Liver (tissue), 8 donors: ENCODE measurements at regions not wholly inside any gene's neighbourhood (a gene's known extent, or its start where the extent isn't known, plus 50 kb on each side); places are given as distances from the start of the nearest gene placed in this dataset.

ENCODE experiments used
- DNase-seq: peaks from one replicate; pipeline ENCODE4 v3.0.0-alpha.2; 2017; ENCODE audit warnings: low spot score
- H3K27ac ChIP-seq, 2 donors: one replicate each; pipeline ENCODE4 v1.7.0; 2013; ENCODE audit warnings: inconsistent platforms in 2 of 2, low read length in 2 of 2, control low read depth in 1 of 2, low read depth in 1 of 2, mild to moderate bottlenecking in 1 of 2
- H3K27me3 ChIP-seq, 4 donors: one replicate each; pipeline versions ENCODE4 v1.6.1 to v1.7.0; 2013; ENCODE audit warnings: low read length in 3 of 4, inconsistent platforms in 1 of 4, mild to moderate bottlenecking in 1 of 4, moderate library complexity in 1 of 4; ENCODE audit not compliant: control insufficient read depth in 4 of 4, insufficient read depth in 4 of 4
- H3K36me3 ChIP-seq, 4 donors: one replicate each; pipeline versions ENCODE4 v1.6.1 to v1.7.0; 2013; ENCODE audit warnings: low read length in 3 of 4, mild to moderate bottlenecking in 3 of 4, low read depth in 1 of 4, moderate library complexity in 1 of 4; ENCODE audit not compliant: control insufficient read depth in 4 of 4, insufficient read depth in 3 of 4
- H3K4me1 ChIP-seq, 4 donors: one replicate each; pipeline versions ENCODE4 v1.6.1 to v1.7.0; 2013; ENCODE audit warnings: low read length in 3 of 4, mild to moderate bottlenecking in 3 of 4, moderate library complexity in 1 of 4; ENCODE audit not compliant: control insufficient read depth in 4 of 4, insufficient read depth in 4 of 4
- H3K4me3 ChIP-seq, 3 donors: one replicate each; pipeline versions ENCODE4 v1.6.1 to v1.7.0; 2013; ENCODE audit warnings: low read length in 3 of 3, control low read depth in 1 of 3, low read depth in 1 of 3, mild to moderate bottlenecking in 1 of 3
- H3K9ac ChIP-seq, 2 donors: one replicate each; pipeline ENCODE4 v1.7.0; 2013; ENCODE audit warnings: low read length in 2 of 2, mild to moderate bottlenecking in 2 of 2, moderate library complexity in 2 of 2, control low read depth in 1 of 2, low read depth in 1 of 2
- H3K9me3 ChIP-seq, 4 donors: one replicate each; pipeline versions ENCODE4 v1.6.1 to v1.7.0; 2013; ENCODE audit warnings: low read length in 3 of 4; ENCODE audit not compliant: control insufficient read depth in 4 of 4
- EGR1 ChIP-seq, 2 donors: IDR thresholded peaks; 2 replicates each; pipeline ENCODE4 v1.6.1; 2016 to 2018; ENCODE audit warnings: antibody characterized with exemption in 2 of 2, low read depth in 2 of 2
- FOXA1 ChIP-seq: IDR thresholded peaks from 2 replicates; pipeline ENCODE4 v1.6.1; 2016; ENCODE audit warnings: antibody characterized with exemption
- FOXA2 ChIP-seq: IDR thresholded peaks from 2 replicates; pipeline ENCODE4 v1.6.1; 2016; ENCODE audit warnings: antibody characterized with exemption
- GABPA ChIP-seq, 2 donors: IDR thresholded peaks in 1 of 2; conservative IDR thresholded peaks in 1 of 2; 2 replicates each; pipeline ENCODE4 v1.6.1; 2016; ENCODE audit warnings: antibody characterized with exemption in 2 of 2, mild to moderate bottlenecking in 1 of 2, moderate library complexity in 1 of 2
- HNF4A ChIP-seq, 2 donors: conservative IDR thresholded peaks; 2 replicates each; pipeline ENCODE4 v1.6.1; 2016; ENCODE audit warnings: antibody characterized with exemption in 2 of 2, mild to moderate bottlenecking in 2 of 2
- HNF4G ChIP-seq: IDR thresholded peaks from 2 replicates; pipeline ENCODE4 v1.6.1; 2016; ENCODE audit warnings: antibody characterized with exemption
- JUND ChIP-seq, 2 donors: IDR thresholded peaks; 2 replicates each; pipeline ENCODE4 v1.6.1; 2016; ENCODE audit warnings: antibody characterized with exemption in 2 of 2
- NR2F2 ChIP-seq: IDR thresholded peaks from 2 replicates; pipeline ENCODE4 v1.6.1; 2016; ENCODE audit warnings: antibody characterized with exemption
- RAD21 ChIP-seq, 2 donors: IDR thresholded peaks; 2 replicates each; pipeline ENCODE4 v1.6.1; 2016; ENCODE audit warnings: antibody characterized with exemption in 2 of 2, mild to moderate bottlenecking in 2 of 2
- RXRA ChIP-seq, 2 donors: IDR thresholded peaks; 2 replicates each; pipeline ENCODE4 v1.6.1; 2017 to 2018; ENCODE audit warnings: antibody characterized with exemption in 2 of 2, mild to moderate bottlenecking in 1 of 2
- TAF1 ChIP-seq: conservative IDR thresholded peaks from 2 replicates; pipeline ENCODE4 v1.6.1; 2016; ENCODE audit warnings: antibody characterized with exemption, mild to moderate bottlenecking
- YY1 ChIP-seq: IDR thresholded peaks from 2 replicates; pipeline ENCODE4 v1.6.1; 2016; ENCODE audit warnings: antibody characterized with exemption, mild to moderate bottlenecking
- WGBS: extraction: QIAGEN DNeasy Blood & Tissue Kit; methylation state at CpG from one replicate; pipeline ENCODE4 v1.1.7; 2013; 5-methylcytosine and 5-hydroxymethylcytosine counted together
- TF ChIP-seq, protein P1 (sequence below): fragments of 150-350 bp; IDR thresholded peaks from 2 replicates; pipeline ENCODE4 v1.5.1; 2017; ENCODE audit warnings: improper control_type of control experiment, low read depth, low read length; ENCODE audit not compliant: missing input control
- TF ChIP-seq, protein P2 (sequence below): IDR thresholded peaks from 2 replicates; pipeline ENCODE4 v1.6.1; 2016; ENCODE audit warnings: antibody characterized with exemption
- TF ChIP-seq, protein P3 (sequence below): IDR thresholded peaks from 2 replicates; pipeline ENCODE4 v1.6.1; 2016; ENCODE audit warnings: antibody characterized with exemption, mild to moderate bottlenecking
- TF ChIP-seq, protein P4 (sequence below): IDR thresholded peaks from 2 replicates; pipeline ENCODE4 v1.6.1; 2016; ENCODE audit warnings: antibody characterized with exemption
- donor health status: healthy.
- donor health status: healthy.
- donor health status: healthy.
- donor health status: healthy.
- donor health status: healthy.

DNA sequence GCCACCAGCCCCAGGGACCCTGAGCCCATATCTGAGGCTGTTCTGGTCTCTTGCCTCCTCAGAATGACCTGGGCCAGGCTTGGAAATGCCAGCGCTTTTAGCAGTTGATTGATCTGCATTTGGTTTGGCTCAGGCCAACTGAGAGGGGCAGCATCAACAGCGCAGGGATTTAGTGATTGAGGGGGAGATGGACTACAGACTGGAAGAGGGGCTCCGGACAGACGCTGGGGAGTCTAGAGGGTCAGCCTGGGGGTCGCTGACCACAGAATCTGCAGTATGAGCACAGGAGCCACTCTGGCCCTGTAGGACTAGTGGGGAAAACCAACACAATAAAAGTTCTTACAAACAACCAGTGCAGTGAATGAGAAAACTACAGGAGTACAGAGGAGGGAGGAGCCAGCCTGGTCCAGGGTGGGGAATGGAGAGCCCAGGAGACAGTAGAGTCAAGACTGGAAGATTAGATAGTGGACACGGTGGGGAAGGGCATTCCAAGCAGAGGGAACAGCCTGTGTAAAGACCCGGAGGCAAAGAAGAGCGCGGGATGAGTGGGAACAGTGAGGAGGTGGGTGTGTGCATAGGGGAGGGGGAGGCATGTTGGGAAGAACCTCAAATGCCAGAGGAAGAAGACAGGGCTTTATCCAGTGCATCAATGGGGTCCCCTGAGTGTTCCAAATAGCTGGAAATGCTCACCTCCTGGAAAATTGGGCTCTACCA, 128.9 kb downstream of the MRM1 start:
- no peak for DNase-seq
- Histone ChIP-seq H3K9me3 (no peaks in the 10 kb centered on the region), H3K9ac (no peak overlapping the region), H3K4me3 (no peak overlapping the region), H3K27me3 (peaks cover 0 to 10% (median 2%) of the 10 kb centered on the region in 4 donors), H3K27ac (no peak overlapping the region), H3K36me3 (no peaks in the 10 kb centered on the region), H3K4me1 (no peaks in the 10 kb centered on the region)
- TF ChIP-seq RXRA (IDR thresholded peaks at IDR 0.05) = no peak
- TF ChIP-seq HNF4G = no peak
- no peak for TF ChIP-seq RAD21 (IDR thresholded peaks at IDR 0.05)
- TF ChIP-seq FOXA1 = no peak
- TF ChIP-seq YY1 = no peak
- no peak for TF ChIP-seq FOXA2
- TF ChIP-seq, protein P1, sequence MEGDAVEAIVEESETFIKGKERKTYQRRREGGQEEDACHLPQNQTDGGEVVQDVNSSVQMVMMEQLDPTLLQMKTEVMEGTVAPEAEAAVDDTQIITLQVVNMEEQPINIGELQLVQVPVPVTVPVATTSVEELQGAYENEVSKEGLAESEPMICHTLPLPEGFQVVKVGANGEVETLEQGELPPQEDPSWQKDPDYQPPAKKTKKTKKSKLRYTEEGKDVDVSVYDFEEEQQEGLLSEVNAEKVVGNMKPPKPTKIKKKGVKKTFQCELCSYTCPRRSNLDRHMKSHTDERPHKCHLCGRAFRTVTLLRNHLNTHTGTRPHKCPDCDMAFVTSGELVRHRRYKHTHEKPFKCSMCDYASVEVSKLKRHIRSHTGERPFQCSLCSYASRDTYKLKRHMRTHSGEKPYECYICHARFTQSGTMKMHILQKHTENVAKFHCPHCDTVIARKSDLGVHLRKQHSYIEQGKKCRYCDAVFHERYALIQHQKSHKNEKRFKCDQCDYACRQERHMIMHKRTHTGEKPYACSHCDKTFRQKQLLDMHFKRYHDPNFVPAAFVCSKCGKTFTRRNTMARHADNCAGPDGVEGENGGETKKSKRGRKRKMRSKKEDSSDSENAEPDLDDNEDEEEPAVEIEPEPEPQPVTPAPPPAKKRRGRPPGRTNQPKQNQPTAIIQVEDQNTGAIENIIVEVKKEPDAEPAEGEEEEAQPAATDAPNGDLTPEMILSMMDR = no peak
- TF ChIP-seq GABPA (IDR thresholded peaks at IDR 0.05 in 1 of 2, conservative IDR thresholded peaks at IDR 0.05 in 1 of 2) = no peak
- TF ChIP-seq, protein P2, sequence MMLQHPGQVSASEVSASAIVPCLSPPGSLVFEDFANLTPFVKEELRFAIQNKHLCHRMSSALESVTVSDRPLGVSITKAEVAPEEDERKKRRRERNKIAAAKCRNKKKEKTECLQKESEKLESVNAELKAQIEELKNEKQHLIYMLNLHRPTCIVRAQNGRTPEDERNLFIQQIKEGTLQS = no peak
- TF ChIP-seq, protein P3, sequence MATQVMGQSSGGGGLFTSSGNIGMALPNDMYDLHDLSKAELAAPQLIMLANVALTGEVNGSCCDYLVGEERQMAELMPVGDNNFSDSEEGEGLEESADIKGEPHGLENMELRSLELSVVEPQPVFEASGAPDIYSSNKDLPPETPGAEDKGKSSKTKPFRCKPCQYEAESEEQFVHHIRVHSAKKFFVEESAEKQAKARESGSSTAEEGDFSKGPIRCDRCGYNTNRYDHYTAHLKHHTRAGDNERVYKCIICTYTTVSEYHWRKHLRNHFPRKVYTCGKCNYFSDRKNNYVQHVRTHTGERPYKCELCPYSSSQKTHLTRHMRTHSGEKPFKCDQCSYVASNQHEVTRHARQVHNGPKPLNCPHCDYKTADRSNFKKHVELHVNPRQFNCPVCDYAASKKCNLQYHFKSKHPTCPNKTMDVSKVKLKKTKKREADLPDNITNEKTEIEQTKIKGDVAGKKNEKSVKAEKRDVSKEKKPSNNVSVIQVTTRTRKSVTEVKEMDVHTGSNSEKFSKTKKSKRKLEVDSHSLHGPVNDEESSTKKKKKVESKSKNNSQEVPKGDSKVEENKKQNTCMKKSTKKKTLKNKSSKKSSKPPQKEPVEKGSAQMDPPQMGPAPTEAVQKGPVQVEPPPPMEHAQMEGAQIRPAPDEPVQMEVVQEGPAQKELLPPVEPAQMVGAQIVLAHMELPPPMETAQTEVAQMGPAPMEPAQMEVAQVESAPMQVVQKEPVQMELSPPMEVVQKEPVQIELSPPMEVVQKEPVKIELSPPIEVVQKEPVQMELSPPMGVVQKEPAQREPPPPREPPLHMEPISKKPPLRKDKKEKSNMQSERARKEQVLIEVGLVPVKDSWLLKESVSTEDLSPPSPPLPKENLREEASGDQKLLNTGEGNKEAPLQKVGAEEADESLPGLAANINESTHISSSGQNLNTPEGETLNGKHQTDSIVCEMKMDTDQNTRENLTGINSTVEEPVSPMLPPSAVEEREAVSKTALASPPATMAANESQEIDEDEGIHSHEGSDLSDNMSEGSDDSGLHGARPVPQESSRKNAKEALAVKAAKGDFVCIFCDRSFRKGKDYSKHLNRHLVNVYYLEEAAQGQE = no peak
- 65% methylated on average over 9 of the region's 9 CpGs for WGBS

DNA sequence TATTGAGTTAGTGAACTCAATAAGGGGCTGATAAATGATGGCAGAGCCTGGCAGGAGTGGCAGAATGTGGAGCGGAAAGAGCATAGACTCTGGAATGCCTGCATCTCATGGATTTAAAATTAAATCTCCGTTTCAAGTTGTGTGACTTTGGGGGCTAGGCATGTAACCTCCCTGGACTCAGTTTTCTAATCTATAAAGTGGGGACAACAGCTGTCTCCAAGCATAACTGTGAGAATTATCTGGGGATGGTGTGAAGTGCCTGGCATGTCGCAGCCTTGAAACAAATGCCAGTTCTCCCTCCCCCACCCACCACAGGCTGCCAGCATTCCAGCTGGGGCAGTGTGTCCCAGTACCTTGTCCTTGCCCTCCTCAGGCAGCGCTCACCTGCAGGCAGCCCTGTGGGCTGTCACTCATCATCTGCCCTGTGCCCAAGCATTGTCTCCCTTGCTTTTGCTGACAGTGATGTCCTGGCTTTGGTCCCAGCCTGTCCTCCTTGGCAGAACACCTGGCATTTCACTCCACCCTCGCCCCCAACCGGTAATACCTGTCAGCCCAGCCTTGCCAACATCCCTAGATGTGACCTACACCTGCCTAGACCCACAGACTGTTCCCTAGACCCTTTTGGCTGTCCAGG, 129.6 kb downstream of the MRM1 start:
- no peaks in the 10 kb centered on the region for H3K9me3 ChIP-seq
- 75% methylated on average over 6 of the region's 6 CpGs for WGBS
- peaks cover 0 to 10% (median 2%) of the 10 kb centered on the region in 4 donors for H3K27me3 ChIP-seq
- H3K4me1 ChIP-seq = no peaks in the 10 kb centered on the region
- no peak overlapping the region for H3K27ac ChIP-seq
- H3K9ac ChIP-seq = no peak overlapping the region
- H3K4me3 ChIP-seq = no peak overlapping the region
- no peak for DNase-seq
- no peaks in the 10 kb centered on the region for H3K36me3 ChIP-seq
- TF ChIP-seq HNF4A (conservative IDR thresholded peaks at IDR 0.05) (no peak), JUND (IDR thresholded peaks at IDR 0.05) (no peak), NR2F2 (no peak), YY1 (no peak), FOXA2 (no peak), RXRA (IDR thresholded peaks at IDR 0.05) (no peak), HNF4G (no peak), EGR1 (IDR thresholded peaks at IDR 0.05; ENCODE audit: low read depth in 2 of 2) (no peak), TAF1 (no peak)
- TF ChIP-seq, protein P2 = no peak
- TF ChIP-seq, protein P3 = no peak
- TF ChIP-seq, protein P4, sequence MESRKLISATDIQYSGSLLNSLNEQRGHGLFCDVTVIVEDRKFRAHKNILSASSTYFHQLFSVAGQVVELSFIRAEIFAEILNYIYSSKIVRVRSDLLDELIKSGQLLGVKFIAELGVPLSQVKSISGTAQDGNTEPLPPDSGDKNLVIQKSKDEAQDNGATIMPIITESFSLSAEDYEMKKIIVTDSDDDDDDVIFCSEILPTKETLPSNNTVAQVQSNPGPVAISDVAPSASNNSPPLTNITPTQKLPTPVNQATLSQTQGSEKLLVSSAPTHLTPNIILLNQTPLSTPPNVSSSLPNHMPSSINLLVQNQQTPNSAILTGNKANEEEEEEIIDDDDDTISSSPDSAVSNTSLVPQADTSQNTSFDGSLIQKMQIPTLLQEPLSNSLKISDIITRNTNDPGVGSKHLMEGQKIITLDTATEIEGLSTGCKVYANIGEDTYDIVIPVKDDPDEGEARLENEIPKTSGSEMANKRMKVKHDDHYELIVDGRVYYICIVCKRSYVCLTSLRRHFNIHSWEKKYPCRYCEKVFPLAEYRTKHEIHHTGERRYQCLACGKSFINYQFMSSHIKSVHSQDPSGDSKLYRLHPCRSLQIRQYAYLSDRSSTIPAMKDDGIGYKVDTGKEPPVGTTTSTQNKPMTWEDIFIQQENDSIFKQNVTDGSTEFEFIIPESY = no peak
- TF ChIP-seq, protein P1 = no peak
